Fibroblast of the aortic adventitia (primary cell): ENCODE measurements at regions not wholly inside any gene's neighbourhood (a gene's known extent, or its start where the extent isn't known, plus 50 kb on each side); places are given as distances from the start of the nearest gene placed in this dataset.

Experiments used
- DNase-seq: peaks from one replicate; pipeline ENCODE4 v3.0.0-alpha.2; 2010; ENCODE audit warnings: low read depth
- H3K4me3 ChIP-seq: 2 replicates; pipeline ENCODE4 v1.5.1; 2011; ENCODE audit warnings: low read depth, mild to moderate bottlenecking, control low read depth, low read length, moderate library complexity
- CTCF ChIP-seq: IDR thresholded peaks from 2 replicates; pipeline ENCODE4 v1.5.1; 2011; ENCODE audit warnings: mild to moderate bottlenecking, low read length, control low read depth, inconsistent platforms; ENCODE audit not compliant: insufficient read depth

- no peak for DNase-seq
- no peak for TF ChIP-seq CTCF
- H3K4me3 ChIP-seq, result no peak overlapping the region
These were observed 92.6 kb upstream of the SLC22A23 start for GRCh38 chr6:3549314-3549940.

GRCh38 chr6:3546121-3546520 lies 89.3 kb upstream of the SLC22A23 start:
- no peak for DNase-seq
- TF ChIP-seq CTCF, result no peak
- H3K4me3 ChIP-seq, result no peak overlapping the region

GRCh38 chr6:3545156-3545555 lies 88.3 kb upstream of the SLC22A23 start:
- no peak for DNase-seq
- H3K4me3 ChIP-seq, result no peak overlapping the region
- no peak for TF ChIP-seq CTCF

- DNase-seq, result no peak
- H3K4me3 ChIP-seq, result no peak overlapping the region
- TF ChIP-seq CTCF, result no peak
These were observed 85.3 kb upstream of the SLC22A23 start for GRCh38 chr6:3542032-3542640.

- H3K4me3 ChIP-seq, result no peak overlapping the region
- DNase-seq, result no peak
- TF ChIP-seq CTCF, result no peak
These were observed 84.2 kb upstream of the SLC22A23 start for GRCh38 chr6:3541006-3541585.

GRCh38 chr6:3540253-3540820 lies 83.5 kb upstream of the SLC22A23 start:
- no peak for DNase-seq
- no peak for TF ChIP-seq CTCF
- no peak overlapping the region for H3K4me3 ChIP-seq
